ENCODE measurements at regions not wholly inside any gene's neighbourhood (a gene's known extent, or its start where the extent isn't known, plus 50 kb on each side); places are given as distances from the start of the nearest gene placed in this dataset.

GRCh38 chr10:43869669-43870322 is 221.1 kb upstream of the ZNF32 start:
- Mint-ChIP-seq H3K27me3 (no peaks in the 10 kb centered on the region), H3K36me3 (no peaks in the 10 kb centered on the region), H3K4me3 (no peak overlapping the region), H3K27ac (no peak overlapping the region), H3K4me1 (ENCODE audit: low read depth) (no peaks in the 10 kb centered on the region), H3K9me3 (ENCODE audit: low read depth) (no peaks in the 10 kb centered on the region)

GRCh38 chr10:43868952-43869351 is 220.3 kb upstream of the ZNF32 start:
- Mint-ChIP-seq H3K4me1 (ENCODE audit: low read depth) (no peaks in the 10 kb centered on the region), H3K27ac (no peak overlapping the region), H3K9me3 (ENCODE audit: low read depth) (no peaks in the 10 kb centered on the region), H3K36me3 (no peaks in the 10 kb centered on the region), H3K4me3 (no peak overlapping the region), H3K27me3 (no peaks in the 10 kb centered on the region)

- H3K9me3 Mint-ChIP-seq (ENCODE audit: low read depth), result no peaks in the 10 kb centered on the region
- no peaks in the 10 kb centered on the region for H3K36me3 Mint-ChIP-seq
- H3K4me3 Mint-ChIP-seq, result no peak overlapping the region
- no peaks in the 10 kb centered on the region for H3K4me1 Mint-ChIP-seq (ENCODE audit: low read depth)
- H3K27me3 Mint-ChIP-seq, result no peaks in the 10 kb centered on the region
- no peak overlapping the region for H3K27ac Mint-ChIP-seq
Observed at GRCh38 chr10:43867667-43868565, 219.2 kb upstream of the ZNF32 start.

- Mint-ChIP-seq H3K9me3 (ENCODE audit: low read depth) (no peaks in the 10 kb centered on the region), H3K4me3 (no peak overlapping the region), H3K27me3 (no peaks in the 10 kb centered on the region), H3K27ac (no peak overlapping the region), H3K4me1 (ENCODE audit: low read depth) (peaks cover under 1% of the 10 kb centered on the region), H3K36me3 (no peaks in the 10 kb centered on the region)
Observed at GRCh38 chr10:43867113-43867512, 218.4 kb upstream of the ZNF32 start.

- H3K9me3 Mint-ChIP-seq (ENCODE audit: low read depth), result no peaks in the 10 kb centered on the region
- no peak overlapping the region for H3K4me3 Mint-ChIP-seq
- no peak overlapping the region for H3K27ac Mint-ChIP-seq
- H3K27me3 Mint-ChIP-seq, result no peaks in the 10 kb centered on the region
- H3K4me1 Mint-ChIP-seq (ENCODE audit: low read depth), result peaks cover 2% of the 10 kb centered on the region
- H3K36me3 Mint-ChIP-seq, result no peaks in the 10 kb centered on the region
Observed at GRCh38 chr10:43866712-43867111, 218.0 kb upstream of the ZNF32 start.

- Mint-ChIP-seq H3K36me3 (no peaks in the 10 kb centered on the region), H3K27me3 (no peaks in the 10 kb centered on the region), H3K9me3 (ENCODE audit: low read depth) (no peaks in the 10 kb centered on the region), H3K4me3 (no peak overlapping the region), H3K4me1 (ENCODE audit: low read depth) (peaks cover 2% of the 10 kb centered on the region), H3K27ac (no peak overlapping the region)
Observed at GRCh38 chr10:43865265-43866135, 216.8 kb upstream of the ZNF32 start.

GRCh38 chr10:43864656-43865055 is 216.0 kb upstream of the ZNF32 start:
- Mint-ChIP-seq H3K4me1 (ENCODE audit: low read depth) (peaks cover 2% of the 10 kb centered on the region), H3K27me3 (no peaks in the 10 kb centered on the region), H3K36me3 (no peaks in the 10 kb centered on the region), H3K9me3 (ENCODE audit: low read depth) (no peaks in the 10 kb centered on the region), H3K4me3 (no peak overlapping the region), H3K27ac (no peak overlapping the region)

GRCh38 chr10:43863859-43864591 is 215.3 kb upstream of the ZNF32 start:
- peaks cover 2% of the 10 kb centered on the region for H3K4me1 Mint-ChIP-seq (ENCODE audit: low read depth)
- H3K36me3 Mint-ChIP-seq, result no peaks in the 10 kb centered on the region

GRCh38 chr10:43863270-43863669 is 214.6 kb upstream of the ZNF32 start:
- H3K4me1 Mint-ChIP-seq (ENCODE audit: low read depth), result peaks cover 2% of the 10 kb centered on the region
- no peaks in the 10 kb centered on the region for H3K9me3 Mint-ChIP-seq (ENCODE audit: low read depth)
- no peaks in the 10 kb centered on the region for H3K27me3 Mint-ChIP-seq
- no peak overlapping the region for H3K27ac Mint-ChIP-seq
- H3K4me3 Mint-ChIP-seq, result no peak overlapping the region
- H3K36me3 Mint-ChIP-seq, result no peaks in the 10 kb centered on the region

More at GRCh38 chr10:43863859-43864591, 215.3 kb upstream of the ZNF32 start:
- Mint-ChIP-seq H3K27me3 (no peaks in the 10 kb centered on the region), H3K4me3 (no peak overlapping the region), H3K27ac (no peak overlapping the region), H3K9me3 (ENCODE audit: low read depth) (no peaks in the 10 kb centered on the region)

- H3K9me3 Mint-ChIP-seq (ENCODE audit: low read depth), result no peaks in the 10 kb centered on the region
- no peaks in the 10 kb centered on the region for H3K27me3 Mint-ChIP-seq
- no peak overlapping the region for H3K4me3 Mint-ChIP-seq
- peaks cover 2% of the 10 kb centered on the region for H3K4me1 Mint-ChIP-seq (ENCODE audit: low read depth)
- H3K27ac Mint-ChIP-seq, result no peak overlapping the region
- no peaks in the 10 kb centered on the region for H3K36me3 Mint-ChIP-seq
Observed at GRCh38 chr10:43862756-43863155, 214.1 kb upstream of the ZNF32 start.

GRCh38 chr10:43861966-43862751 is 213.5 kb upstream of the ZNF32 start:
- H3K27ac Mint-ChIP-seq, result no peak overlapping the region
- no peaks in the 10 kb centered on the region for H3K9me3 Mint-ChIP-seq (ENCODE audit: low read depth)
- H3K36me3 Mint-ChIP-seq, result no peaks in the 10 kb centered on the region
- H3K4me1 Mint-ChIP-seq (ENCODE audit: low read depth), result peaks cover 2% of the 10 kb centered on the region
- H3K4me3 Mint-ChIP-seq, result no peak overlapping the region
- no peaks in the 10 kb centered on the region for H3K27me3 Mint-ChIP-seq

GRCh38 chr10:43859016-43859525 is 210.4 kb upstream of the ZNF32 start:
- Mint-ChIP-seq H3K9me3 (ENCODE audit: low read depth) (no peaks in the 10 kb centered on the region), H3K4me1 (ENCODE audit: low read depth) (peaks cover 2% of the 10 kb centered on the region), H3K36me3 (no peaks in the 10 kb centered on the region), H3K27ac (no peak overlapping the region), H3K27me3 (no peaks in the 10 kb centered on the region), H3K4me3 (no peak overlapping the region)

- Mint-ChIP-seq H3K4me3 (no peak overlapping the region), H3K4me1 (ENCODE audit: low read depth) (peaks cover 2% of the 10 kb centered on the region), H3K9me3 (ENCODE audit: low read depth) (no peaks in the 10 kb centered on the region), H3K27me3 (no peaks in the 10 kb centered on the region), H3K36me3 (no peaks in the 10 kb centered on the region), H3K27ac (no peak overlapping the region)
Observed at GRCh38 chr10:43857931-43858315, 209.2 kb upstream of the ZNF32 start.

All from activated naive CD8-positive, alpha-beta T cell (primary cell).